HAP-1 (cell line): ENCODE measurements at regions not wholly inside any gene's neighbourhood (a gene's known extent, or its start where the extent isn't known, plus 50 kb on each side); places are given as distances from the start of the nearest gene placed in this dataset.
A peak's percentile ranks its signal among the peaks of the same experiment; 100 is the strongest.
"Not testable (repeated sequence)": the region's sequence is repeated elsewhere in the genome, so short reads cannot be mapped to it uniquely, and the experiment has no call there.

ENCODE experiments used
- DNase-seq, 2 experiments: peaks; one replicate each; pipeline ENCODE4 v3.0.0-alpha.2; 2016 to 2020; ENCODE audit warnings: low spot score in 2 of 2
- H3K27me3 ChIP-seq: fragments of 250-450 bp; sonication (Bioruptor Pico); 2 replicates; pipeline ENCODE4 v1.5.1; 2020; ENCODE audit warnings: low read depth, mild to moderate bottlenecking, moderate library complexity
- H3K36me3 ChIP-seq: fragments of 250-450 bp; sonication (Bioruptor Pico); replicated peaks from 2 replicates; pipeline ENCODE4 v1.5.1; 2020; ENCODE audit warnings: mild to moderate bottlenecking
- H3K4me1 ChIP-seq: fragments of 250-450 bp; sonication (Bioruptor Pico); 2 replicates; pipeline ENCODE4 v1.5.1; 2020; ENCODE audit warnings: mild to moderate bottlenecking
- H3K4me3 ChIP-seq: fragments of 250-450 bp; sonication (Bioruptor Pico); 2 replicates; pipeline ENCODE4 v1.5.1; 2020; ENCODE audit warnings: mild to moderate bottlenecking, moderate library complexity
- H3K9me3 ChIP-seq: fragments of 250-450 bp; sonication (Bioruptor Pico); 2 replicates; pipeline ENCODE4 v1.5.1; 2020; ENCODE audit warnings: mild to moderate bottlenecking, moderate library complexity
- in situ Hi-C: fragments of 300-500 bp; cut with MboI; formaldehyde crosslinking; loops from 3 replicates; pipeline ENCODE4 v1.14.3; 2020; ENCODE audit warnings: low sequenced_read_pairs, inconsistent platforms, mixed read lengths

DNA sequence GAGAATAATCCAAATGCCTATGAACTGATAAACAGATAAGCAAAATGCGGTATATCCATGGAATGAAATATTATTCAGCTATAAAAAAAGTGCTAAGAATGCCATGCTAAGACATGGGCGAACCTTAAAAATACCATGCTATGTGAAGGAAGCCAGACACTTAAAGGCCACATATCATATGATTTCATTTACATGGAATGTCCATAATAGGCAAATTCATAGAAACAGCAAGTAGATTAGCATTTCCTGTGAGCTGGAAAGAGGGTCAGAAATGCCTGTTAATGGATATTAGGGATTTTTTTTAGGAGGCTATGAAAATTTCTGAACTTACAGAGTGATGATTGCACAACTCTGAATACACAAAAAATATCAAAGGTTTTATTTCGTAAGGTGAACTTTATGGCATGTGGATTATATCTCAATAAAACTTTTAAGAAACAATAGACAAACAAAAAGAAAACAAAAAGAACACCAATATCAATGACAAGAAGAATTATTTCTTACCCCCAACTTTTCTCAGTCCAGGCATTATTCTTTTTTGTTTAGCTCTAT, 1207.7 kb downstream of the SUCLG1 start:
- Histone ChIP-seq H3K9me3 (no peaks in the 10 kb centered on the region), H3K36me3 (no peaks in the 10 kb centered on the region), H3K27me3 (no peaks in the 10 kb centered on the region), H3K4me3 (no peak overlapping the region), H3K4me1 (no peaks in the 10 kb centered on the region)
- no peak for DNase-seq
- in situ Hi-C loops = no loop called here

- H3K9me3 ChIP-seq, H3K4me3 ChIP-seq, H3K27me3 ChIP-seq, DNase-seq, H3K4me1 ChIP-seq, in situ Hi-C loops, H3K36me3 ChIP-seq: not testable (repeated sequence)
These were observed 1213.1 kb downstream of the SUCLG1 start for GRCh38 chr2:83245806-83246537.

- in situ Hi-C loops = no loop called here
- Histone ChIP-seq H3K27me3 (no peaks in the 10 kb centered on the region), H3K36me3 (no peaks in the 10 kb centered on the region), H3K4me1 (no peaks in the 10 kb centered on the region), H3K9me3 (no peaks in the 10 kb centered on the region), H3K4me3 (no peak overlapping the region)
- no peak for DNase-seq
These were observed 1218.5 kb downstream of the SUCLG1 start for GRCh38 chr2:83240611-83241010.

DNA sequence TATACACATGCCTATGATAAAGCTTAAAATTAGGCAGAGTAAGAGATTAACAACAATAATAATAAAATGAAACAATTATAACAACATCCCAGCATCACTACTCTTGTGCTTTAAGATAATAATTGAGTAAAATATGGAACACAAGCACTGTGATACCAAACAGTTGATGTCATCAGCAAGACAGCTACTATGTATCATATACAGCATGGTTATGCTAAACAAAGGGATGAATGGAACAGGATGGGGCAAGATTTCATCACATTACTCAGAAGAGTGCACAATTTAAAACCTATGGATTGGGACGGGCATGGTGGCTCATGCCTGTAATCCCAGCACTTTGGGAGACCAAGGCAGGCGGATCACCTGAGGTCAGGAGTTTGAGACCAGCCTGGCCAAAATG, 1221.0 kb downstream of the SUCLG1 start:
- no peaks in the 10 kb centered on the region for H3K9me3 ChIP-seq
- in situ Hi-C loops = no loop called here
- H3K36me3 ChIP-seq = no peaks in the 10 kb centered on the region
- H3K4me3 ChIP-seq = no peak overlapping the region
- peaks cover 5% of the 10 kb centered on the region for H3K4me1 ChIP-seq
- no peaks in the 10 kb centered on the region for H3K27me3 ChIP-seq
- no peak for DNase-seq

GRCh38 chr2:83234246-83234645, 1224.8 kb downstream of the SUCLG1 start:
- H3K9me3 ChIP-seq = no peaks in the 10 kb centered on the region
- in situ Hi-C loops = no loop called here

GRCh38 chr2:83233781-83234180, 1225.3 kb downstream of the SUCLG1 start:
- Histone ChIP-seq H3K9me3 (no peaks in the 10 kb centered on the region), H3K27me3 (no peaks in the 10 kb centered on the region), H3K4me3 (no peak overlapping the region), H3K36me3 (no peaks in the 10 kb centered on the region), H3K4me1 (peaks cover 7% of the 10 kb centered on the region)
- in situ Hi-C loops = no loop called here
- DNase-seq = peak in 1 of 2 experiments; percentile 19

More at GRCh38 chr2:83234246-83234645, 1224.8 kb downstream of the SUCLG1 start:
- no peak overlapping the region for H3K4me3 ChIP-seq
- DNase-seq = peak; percentile 32 to 77
- H3K36me3 ChIP-seq = no peaks in the 10 kb centered on the region
- H3K4me1 ChIP-seq = peaks cover 7% of the 10 kb centered on the region
- H3K27me3 ChIP-seq = no peaks in the 10 kb centered on the region

DNA sequence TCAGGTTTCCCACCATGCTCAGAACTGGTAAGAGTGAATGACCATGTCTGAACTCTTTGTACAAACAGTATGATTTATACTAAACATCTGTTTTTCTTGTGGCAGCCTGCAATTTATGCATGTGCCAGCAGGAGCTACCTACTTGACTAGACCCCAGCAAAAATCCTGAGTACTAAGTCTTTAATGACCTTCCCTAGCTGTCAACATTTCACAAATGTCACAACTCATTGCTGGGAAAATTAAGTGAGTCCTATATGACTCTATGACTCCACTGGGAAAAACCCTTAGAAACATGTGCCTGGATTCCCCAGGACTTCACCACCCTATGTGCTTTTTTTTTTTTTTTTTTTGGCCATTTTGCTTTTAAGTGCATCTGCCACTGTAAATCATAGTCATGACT, 1225.8 kb downstream of the SUCLG1 start:
- in situ Hi-C loops = no loop called here
- Histone ChIP-seq H3K4me3 (no peak overlapping the region), H3K36me3 (no peaks in the 10 kb centered on the region), H3K9me3 (no peaks in the 10 kb centered on the region), H3K4me1 (peaks cover 7% of the 10 kb centered on the region), H3K27me3 (no peaks in the 10 kb centered on the region)
- DNase-seq = no peak

DNA sequence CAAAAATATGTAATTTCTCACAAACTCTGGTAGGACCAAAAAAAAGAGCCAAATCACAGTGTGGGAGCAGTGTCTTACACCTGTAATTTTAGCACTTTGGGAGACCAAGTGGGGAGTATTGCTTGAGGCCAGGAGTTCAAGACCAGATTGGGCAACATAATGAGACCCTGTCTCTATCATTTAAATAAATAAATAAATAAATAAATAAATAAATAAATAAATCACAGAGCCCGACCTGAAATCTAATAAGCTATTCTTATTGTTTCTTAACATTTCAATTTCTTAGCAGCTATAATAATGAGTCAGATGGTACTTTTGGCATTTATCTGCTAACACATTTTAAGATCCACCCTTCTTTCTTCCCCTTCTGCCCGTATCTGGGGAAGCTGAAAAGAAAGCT, 1229.6 kb downstream of the SUCLG1 start:
- H3K4me1 ChIP-seq = peaks cover 7% of the 10 kb centered on the region
- in situ Hi-C loops = no loop called here
- DNase-seq = no peak
- H3K4me3 ChIP-seq = no peak overlapping the region
- no peaks in the 10 kb centered on the region for H3K9me3 ChIP-seq
- no peaks in the 10 kb centered on the region for H3K27me3 ChIP-seq
- H3K36me3 ChIP-seq = no peaks in the 10 kb centered on the region

GRCh38 chr2:83224591-83225200, 1234.4 kb downstream of the SUCLG1 start:
- Histone ChIP-seq H3K4me3 (no peak overlapping the region), H3K4me1 (no peaks in the 10 kb centered on the region; the same call in 1 of the 2 replicates), H3K27me3 (no peaks in the 10 kb centered on the region), H3K36me3 (no peaks in the 10 kb centered on the region), H3K9me3 (no peaks in the 10 kb centered on the region)
- in situ Hi-C loops = no loop called here
- no peak for DNase-seq

DNA sequence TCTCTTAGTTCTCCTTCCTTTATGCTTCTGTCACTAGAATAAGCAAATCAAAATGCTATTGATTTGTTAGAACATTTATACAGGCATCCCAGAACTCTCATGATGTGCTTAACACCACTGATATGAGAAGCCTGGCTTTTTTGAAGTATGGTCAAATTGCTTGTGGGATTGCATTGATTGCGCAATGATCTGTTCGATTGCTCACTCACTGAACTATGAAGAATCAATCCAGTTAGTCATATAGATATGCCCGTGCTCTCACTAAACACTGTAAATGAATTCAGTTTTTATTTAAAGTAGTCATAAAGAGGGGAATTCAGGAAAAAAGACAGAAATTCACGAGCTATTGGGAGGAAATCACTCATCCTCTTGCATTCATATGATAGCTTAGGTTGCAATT, 1237.8 kb downstream of the SUCLG1 start:
- H3K27me3 ChIP-seq = no peaks in the 10 kb centered on the region
- H3K4me1 ChIP-seq = no peaks in the 10 kb centered on the region
- in situ Hi-C loops = no loop called here
- no peaks in the 10 kb centered on the region for H3K36me3 ChIP-seq
- H3K4me3 ChIP-seq = no peak overlapping the region
- H3K9me3 ChIP-seq = no peaks in the 10 kb centered on the region
- no peak for DNase-seq

DNA sequence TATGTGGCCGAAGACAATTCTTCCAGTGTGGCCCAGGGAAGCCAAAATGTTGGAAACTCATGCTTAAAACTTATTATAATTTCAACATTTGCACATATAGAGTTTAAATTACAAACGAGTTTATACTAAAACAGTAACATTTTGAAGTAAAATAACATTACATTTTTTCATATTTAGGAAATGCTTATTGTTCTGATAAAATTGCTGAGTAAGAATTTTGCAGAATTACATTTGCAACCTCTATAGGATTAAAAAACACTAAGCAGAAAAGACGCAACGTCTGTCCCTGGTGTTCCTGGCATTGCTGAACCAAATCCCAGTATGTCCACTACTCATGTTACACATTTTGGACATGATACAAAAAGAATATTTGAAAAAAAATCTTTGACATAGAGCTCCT, 1241.2 kb downstream of the SUCLG1 start:
- no peak for DNase-seq
- no peaks in the 10 kb centered on the region for H3K27me3 ChIP-seq
- H3K4me3 ChIP-seq = no peak overlapping the region
- no peaks in the 10 kb centered on the region for H3K36me3 ChIP-seq
- in situ Hi-C loops = no loop called here
- no peaks in the 10 kb centered on the region for H3K9me3 ChIP-seq
- no peaks in the 10 kb centered on the region for H3K4me1 ChIP-seq

DNA sequence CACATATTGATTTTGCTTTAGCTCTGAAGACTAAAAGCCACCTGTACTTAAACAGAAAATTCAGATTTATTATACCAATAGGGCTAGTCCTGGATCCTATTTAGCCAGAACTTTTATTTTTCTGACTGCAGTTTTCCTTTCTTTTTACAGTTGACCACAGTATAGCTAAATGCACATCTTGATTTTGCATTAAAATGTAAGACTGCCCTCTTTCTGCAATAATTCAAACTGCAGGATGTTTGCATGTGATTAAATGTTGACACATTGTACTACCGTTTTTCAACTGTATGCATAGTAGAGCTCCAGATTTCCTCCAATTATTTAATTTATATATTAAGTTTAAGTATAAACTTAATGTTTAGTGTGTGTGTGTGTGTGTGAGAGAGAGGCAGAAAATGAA, 1262.9 kb downstream of the SUCLG1 start:
- DNase-seq = peak in 1 of 2 experiments; percentile 13
- in situ Hi-C loops = no loop called here
- Histone ChIP-seq H3K4me1 (no peaks in the 10 kb centered on the region), H3K4me3 (no peak overlapping the region), H3K27me3 (no peaks in the 10 kb centered on the region), H3K9me3 (no peaks in the 10 kb centered on the region), H3K36me3 (no peaks in the 10 kb centered on the region)

GRCh38 chr2:83191316-83191715, 1267.8 kb downstream of the SUCLG1 start:
- no peaks in the 10 kb centered on the region for H3K4me1 ChIP-seq
- H3K36me3 ChIP-seq = no peaks in the 10 kb centered on the region
- no peaks in the 10 kb centered on the region for H3K27me3 ChIP-seq
- in situ Hi-C loops = no loop called here
- no peak for DNase-seq
- no peak overlapping the region for H3K4me3 ChIP-seq
- H3K9me3 ChIP-seq = no peaks in the 10 kb centered on the region

DNA sequence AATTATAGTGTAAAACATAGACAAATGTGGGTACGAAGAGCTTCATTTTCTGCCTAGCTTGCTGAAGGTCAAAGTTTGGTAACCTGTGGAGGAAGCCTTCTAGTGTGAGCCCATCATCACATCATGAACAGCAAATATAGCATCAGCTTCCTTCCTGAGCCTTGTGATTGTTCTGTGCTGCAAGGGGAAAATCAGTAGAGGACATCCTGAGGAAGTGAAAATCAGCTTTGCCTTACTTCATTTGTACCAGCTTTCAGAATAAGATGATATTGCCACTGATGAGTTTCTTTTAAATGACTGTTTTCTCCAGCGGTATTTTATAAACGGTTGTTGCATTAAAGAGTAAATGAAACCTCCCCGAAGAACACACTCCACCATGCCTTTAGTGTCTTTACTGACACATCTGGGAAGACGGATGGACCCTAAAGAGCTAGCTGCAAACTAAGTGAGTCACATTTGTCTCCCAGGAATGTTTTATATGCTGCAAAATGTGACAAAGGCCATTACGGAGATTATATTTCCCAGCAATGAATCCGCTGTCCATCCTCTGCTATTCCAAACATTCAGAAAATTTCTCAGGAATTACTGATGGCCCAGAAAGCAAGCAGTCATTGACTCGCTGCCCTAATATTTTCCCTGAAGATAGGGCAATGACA, 1272.8 kb downstream of the SUCLG1 start:
- no peaks in the 10 kb centered on the region for H3K36me3 ChIP-seq
- in situ Hi-C loops = no loop called here

More for the DNA sequence above, 1272.8 kb downstream of the SUCLG1 start:
- no peaks in the 10 kb centered on the region for H3K4me1 ChIP-seq
- DNase-seq = no peak
- no peak overlapping the region for H3K4me3 ChIP-seq
- no peaks in the 10 kb centered on the region for H3K9me3 ChIP-seq
- H3K27me3 ChIP-seq = no peaks in the 10 kb centered on the region
